ENCODE measurements at regions not wholly inside any gene's neighbourhood (a gene's known extent, or its start where the extent isn't known, plus 50 kb on each side); places are given as distances from the start of the nearest gene placed in this dataset.

DNA sequence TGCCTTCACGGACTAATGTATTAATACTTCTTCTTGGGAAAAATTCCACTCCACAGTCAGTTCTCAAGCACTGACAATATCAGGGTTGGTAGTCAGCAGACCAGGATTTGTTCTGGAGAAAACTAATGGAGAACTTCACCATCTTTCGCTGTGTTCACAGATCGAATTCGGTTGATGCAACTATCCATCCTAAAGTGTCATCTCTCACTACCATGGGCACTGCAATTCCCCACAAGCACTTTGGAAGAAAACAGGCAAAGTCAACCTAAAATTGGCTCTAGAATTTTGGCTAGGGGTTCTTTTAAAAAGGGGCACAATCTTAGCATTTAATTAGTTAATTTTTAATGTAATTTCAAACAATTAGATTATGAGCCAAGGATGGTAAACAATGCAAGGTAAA is 164.4 kb downstream of the HGF start:
- no peak for DNase-seq

DNA sequence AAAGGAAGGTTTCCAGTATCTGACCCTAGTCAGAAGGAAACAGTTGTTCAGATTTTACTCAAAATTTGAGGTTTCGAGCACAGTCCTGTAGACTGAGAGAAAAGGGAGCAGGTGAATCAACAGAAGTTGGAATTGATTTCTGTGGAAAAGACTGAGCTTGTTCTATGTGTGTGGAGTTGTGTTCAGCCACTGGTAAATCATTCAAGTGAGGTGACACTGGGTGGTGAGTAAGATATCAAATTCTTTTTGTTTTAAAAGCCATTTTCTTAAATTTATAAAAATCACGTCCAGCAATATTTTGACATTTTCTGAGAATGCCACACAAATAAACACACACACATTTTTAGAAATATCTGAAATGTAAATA is 165.1 kb downstream of the HGF start:
- DNase-seq: no peak

DNA sequence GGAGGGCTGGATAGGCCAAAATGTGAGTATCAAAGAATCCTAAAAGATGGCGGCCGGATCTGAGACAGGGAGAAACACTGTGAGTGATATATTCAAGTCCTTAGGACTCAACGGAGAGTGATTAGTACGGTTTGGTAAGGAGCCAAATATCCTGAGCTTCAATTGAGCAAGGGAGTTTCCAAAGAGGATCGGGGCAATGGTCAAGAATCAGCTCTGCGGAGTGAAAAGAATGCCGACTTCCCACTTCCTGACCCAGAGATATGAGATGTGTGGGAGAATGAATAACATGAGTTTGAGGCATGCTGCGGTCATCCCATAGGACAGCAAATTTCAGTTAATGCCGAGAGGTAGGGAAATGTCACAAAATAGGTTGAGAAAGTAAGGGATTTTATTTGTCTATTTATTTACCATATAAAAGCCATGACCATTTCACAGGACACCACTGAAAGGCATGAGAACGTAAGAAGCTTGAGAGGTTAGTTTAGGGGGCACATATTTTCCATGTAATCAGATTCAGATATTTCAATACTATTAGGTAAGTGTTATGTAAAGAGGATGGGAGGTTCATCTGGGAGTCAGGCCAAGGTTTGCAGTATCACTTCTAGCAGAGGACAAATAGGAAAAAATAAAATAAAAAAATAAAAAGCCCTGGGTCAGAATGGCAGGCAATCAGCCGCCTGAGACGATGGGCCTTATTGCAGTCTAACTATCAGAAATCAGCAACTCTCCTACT is 165.6 kb downstream of the HGF start:
- no peak for DNase-seq

DNA sequence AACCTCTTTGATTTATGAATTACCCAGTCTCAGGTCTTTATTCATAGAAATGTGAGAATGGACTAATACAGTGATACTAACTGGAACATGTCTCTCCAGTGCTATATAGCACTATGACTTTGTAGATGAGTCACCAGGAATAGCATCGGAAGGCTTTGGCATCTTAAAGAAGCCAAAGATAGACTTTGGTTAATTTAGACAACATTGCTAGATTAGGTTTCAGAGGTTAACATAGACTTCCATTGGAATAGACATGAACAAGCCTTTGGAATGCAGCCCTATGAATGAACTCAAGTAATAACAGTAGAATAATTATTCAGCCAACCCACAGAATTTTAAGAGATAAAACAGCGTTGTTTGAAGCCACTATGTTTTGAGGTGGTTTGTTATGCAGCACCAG is 169.2 kb downstream of the HGF start:
- DNase-seq: no peak

DNA sequence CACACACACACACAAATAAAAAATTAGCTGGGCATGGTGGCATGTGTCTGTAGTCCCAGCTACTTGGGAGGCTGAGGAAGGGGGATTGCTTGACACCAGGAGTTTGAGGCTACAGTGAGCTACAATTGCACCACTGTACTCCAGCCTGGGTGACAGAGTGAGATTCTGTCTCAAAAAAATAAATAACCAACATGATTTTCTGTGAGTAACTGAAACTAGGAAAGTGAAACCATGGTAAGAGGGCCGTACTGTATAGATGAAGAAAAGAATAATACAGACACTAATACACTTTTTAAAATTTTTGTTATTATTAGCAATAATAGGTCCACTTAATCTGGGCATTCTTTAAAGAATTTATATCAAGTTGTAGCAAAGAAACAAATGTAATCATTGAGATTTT is 170.9 kb downstream of the HGF start:
- no peak for DNase-seq

DNA sequence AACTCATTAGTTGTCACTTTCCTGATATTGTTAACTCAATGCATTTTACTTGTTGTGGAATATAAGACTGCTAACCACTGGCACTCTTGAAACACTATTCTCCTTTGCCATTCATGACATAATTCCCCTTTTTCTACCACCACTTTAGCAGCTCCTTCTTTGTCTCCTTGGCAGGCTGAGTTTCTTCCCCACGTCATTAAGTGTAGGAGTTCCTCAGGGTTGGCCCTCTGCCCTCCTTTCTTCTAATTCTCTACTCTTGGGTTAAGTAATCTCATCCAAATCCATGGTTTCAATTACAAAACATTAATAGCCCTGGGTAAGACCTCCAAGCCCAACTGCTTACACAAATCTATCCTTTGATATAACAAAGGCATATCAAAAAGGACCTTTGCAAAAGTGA is 175.1 kb downstream of the HGF start:
- DNase-seq: no peak

DNA sequence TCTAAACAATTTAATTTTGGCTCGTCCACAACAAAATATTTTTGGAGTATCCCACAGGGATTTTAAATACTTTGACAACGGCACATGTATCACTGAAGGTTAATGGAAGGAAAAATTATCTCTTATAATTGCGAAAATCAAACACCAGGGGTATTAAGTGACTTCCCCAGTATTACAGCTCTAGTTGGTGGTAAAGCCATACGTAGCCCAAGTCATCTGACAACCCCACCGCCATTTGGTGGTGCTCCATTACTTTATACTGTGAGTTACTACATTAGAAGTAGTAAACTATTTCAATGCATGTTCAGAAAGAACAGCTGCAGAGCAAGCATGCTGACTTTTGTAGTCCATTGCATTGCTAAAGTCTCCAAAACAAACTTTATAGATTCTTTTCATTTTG is 179.7 kb downstream of the HGF start:
- DNase-seq: no peak

DNA sequence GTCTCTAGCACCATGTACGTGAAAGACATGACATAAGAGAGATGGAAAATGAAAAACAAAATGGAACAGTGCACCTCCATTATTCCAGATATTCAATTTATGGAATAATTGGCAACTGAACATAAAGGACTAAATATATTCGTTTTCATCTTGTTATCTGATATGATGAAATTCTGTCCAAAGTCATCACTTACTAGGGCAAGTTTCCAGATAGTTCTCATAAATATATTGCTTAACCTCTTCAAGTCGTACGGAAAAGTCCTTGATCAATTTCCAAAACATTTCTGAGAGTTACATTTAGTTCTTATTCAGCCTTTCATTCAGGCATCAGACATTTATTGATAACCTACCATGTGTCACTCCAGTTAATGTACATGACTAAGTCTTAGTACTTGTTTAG is 185.2 kb downstream of the HGF start:
- no peak for DNase-seq

DNA sequence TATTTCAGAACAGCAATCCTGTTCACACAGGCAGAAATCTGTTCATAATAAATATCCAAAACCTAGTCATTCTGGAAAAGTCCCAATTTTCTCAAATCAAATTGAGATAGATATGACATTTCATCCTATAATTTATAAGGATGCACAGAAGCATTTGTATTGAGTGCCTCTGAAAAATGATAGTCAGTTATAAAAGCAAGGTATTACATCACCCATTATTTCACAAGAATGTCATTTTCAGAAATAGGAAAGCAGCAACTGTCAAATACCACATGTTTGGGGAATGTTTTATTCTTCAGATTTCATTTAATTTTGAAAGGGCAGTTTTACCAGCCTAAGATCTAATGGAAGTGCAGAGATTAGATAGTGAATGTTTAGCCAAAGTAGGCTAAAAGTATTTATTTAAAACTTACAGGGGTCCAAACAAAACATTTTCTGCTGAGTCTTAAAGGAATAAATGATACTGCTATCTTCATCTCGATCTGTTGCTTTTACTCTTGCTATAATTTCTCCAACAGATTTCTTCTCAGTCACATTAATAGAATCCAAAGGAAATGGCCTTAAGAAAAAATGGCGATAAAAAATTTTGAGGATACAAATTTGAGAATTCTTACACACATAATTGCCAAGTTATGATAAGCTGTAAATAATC is 185.8 kb downstream of the HGF start:
- no peak for DNase-seq

DNA sequence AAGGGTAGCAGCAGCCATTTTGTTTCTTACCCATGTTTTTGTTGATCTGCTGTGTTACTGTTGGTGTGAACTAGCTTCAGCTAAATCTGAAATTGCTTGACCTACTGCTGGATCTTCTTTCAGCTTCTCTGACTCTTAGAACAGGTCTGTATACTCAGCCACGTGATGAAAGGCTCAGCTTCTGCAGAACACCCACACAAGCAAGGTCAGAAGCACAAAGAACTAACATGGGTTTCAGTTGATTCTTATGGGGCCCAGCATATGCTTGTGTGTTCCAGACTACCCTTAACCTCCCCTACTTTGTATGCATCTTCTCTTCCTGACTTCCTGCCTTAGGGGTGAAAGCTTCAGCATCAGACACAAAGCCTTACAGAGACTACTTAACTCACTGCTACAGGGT is 186.8 kb downstream of the HGF start:
- no peak for DNase-seq

DNA sequence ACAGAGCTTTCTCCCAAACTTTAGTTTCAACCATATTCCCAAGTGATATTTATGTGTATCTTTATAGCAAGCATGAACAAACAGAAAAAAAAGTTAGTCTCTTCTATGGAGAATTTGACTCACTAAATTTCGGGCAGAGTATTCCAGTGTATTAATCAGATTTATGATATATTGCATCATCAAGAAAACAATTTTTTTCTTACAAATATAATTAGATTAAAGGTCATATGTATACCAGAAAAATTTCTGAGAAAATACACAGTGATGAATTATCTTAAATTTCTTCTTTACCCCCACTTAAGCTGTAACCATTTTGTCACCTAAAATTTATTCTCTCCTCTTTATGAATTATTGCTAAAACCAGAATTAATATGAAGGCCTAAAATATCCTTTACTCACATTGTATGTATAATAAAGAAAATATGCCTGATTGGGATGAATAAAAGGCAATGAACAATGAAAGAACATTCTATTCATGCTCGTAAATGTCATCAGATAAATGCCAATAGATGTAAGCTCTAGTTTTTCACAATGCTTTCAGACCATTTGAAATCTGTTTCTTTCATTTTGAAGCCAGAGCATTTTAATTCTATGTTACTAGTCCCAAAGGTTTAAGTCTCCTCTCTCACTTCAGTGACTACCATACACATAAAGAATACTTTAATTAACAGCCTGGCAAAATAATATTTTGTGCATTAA is 192.1 kb downstream of the HGF start:
- no peak for DNase-seq

DNA sequence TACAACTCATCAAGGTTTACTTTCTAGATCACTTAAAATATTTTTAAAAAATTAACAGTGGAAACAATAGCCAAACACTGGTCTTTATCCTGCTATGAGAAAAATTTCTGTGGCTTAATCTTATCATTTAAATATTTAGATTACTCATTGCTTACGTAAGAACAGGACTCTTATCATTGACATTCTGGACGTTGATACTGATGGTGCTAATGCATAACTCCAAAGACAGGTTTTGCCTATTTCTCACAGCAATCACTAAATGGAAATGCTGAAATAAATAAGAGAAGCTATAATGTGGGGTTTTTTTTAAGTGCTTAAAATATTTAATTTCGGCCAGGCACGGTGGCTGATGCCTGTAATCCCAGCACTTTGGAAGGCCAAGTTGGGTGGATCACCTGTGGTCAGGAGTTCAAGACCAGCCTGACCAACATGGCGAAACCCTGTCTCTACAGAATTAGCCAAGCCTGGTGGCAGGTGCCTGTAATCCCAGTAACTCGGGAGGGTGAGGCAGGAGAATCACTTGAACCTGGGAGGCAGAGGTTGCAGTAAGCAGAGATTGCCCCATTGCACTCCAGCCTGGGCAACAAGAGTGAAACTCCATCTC is 195.0 kb downstream of the HGF start:
- DNase-seq: no peak

DNA sequence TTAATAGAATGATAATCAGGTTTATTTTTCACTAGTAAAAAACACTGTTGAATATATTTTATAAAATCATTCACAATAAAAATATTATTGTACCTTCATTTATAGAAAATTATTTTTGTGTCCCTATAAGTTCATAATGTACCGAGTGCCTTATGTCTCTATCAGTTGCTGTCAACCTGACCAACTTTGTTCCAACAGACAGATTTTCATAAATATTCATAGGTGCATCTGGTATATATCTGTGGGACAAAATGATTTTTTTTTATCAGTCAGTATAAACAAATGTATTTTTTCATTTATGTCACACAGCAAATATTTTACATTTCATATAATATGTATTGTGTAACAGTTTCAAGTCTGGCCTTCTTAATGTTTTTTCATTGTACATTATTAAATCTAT is 195.9 kb downstream of the HGF start:
- DNase-seq: no peak

DNA sequence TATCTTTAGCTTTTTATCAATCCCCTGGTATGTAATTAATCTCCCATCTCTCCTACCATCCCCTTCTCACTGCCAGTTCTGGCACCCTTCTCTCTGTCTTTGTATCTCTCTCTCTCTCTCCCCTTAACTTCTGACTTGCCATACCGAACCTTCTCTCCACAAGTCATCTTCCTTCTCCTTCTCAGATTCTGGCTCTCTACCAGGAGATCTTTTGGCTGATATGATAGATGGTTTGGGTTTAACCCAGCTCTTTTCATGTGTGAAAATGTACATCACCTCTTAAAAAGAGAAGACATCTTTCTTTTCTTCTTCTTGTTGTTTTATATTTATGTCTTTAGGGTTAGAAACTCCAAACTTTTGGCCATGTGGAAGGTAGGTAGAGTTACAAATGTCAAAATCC is 196.7 kb downstream of the HGF start:
- no peak for DNase-seq

DNA sequence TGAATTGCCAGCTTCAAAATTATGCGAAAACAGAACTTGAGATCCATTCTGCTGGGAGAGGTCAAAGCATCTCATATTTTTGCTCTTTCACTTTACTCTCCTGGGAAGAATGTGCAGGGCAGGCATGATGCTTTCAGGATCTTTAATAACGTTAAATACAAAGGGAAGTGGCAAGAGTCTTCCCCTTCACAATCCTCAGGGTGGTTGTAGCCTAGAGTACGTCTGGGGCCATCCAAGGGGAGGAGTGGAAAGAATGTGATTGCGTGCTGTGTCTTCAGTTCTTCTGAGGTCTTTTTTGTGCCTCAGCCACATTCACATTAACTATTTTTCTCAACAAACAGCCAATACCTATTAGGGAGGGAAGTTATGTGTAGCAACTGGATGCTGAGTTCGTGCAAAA is 207.3 kb downstream of the HGF start:
- DNase-seq: no peak

DNA sequence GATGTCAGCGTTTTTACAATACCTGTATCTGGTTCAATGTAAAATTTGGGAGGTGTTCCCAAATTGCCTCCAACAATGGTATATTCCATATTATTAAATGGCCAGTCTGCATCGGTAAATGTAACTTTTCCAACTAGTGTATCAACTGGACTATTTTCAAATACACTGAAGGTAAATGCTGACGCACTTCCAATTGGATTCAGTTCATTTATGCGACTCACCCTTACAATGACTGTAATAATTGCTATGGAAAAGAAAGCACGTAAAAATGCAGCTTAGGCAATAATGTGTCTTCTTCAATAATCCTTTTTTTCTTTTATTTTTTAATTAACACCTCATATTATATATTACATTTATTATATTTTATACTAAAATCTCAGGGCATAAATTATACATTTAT is 209.1 kb downstream of the HGF start:
- no peak for DNase-seq

DNA sequence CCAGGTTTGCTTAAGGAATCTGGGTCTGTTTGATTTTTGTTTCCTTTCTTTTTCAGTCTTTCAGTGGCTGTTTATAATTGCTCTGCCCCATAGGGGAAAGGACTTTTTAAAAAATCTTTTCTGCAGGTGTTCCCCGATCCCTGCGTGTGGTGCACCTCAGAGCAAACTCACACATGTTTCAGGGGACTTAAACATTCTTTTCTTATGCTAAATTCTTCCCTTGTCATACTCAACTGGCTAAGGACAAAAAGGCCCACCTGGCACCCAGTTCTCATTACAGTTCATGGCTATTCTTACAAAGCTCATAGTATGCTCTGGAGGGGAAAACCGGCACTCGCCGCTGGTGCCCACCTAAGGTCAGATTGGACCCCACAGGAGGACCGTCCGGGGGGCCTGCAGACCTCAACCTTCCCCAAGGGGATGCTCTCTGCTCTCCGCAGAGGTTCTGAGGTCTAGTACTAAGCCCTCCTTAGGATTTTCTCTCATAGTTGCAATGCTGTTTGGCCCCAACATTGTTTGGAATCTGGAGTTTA is 220.3 kb downstream of the HGF start:
- DNase-seq: no peak

DNA sequence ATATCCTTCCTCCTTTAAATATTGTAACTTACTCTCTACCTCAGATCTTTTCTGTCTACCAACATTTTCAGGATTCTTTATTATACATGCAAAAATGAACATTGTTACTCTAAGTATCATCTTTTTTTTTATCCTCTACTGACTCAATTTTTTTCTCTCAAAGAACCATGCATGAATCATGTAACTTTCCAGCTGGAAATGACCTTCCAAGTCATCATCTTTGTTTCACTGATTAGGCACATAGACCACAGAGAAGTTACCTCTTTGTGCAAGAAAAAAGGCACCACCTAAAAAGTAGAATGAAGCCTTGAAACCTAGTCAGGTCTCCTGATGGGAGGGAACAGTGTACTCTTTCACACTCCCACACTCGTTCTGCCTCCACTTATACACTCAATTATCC is 234.9 kb downstream of the HGF start:
- DNase-seq: no peak

DNA sequence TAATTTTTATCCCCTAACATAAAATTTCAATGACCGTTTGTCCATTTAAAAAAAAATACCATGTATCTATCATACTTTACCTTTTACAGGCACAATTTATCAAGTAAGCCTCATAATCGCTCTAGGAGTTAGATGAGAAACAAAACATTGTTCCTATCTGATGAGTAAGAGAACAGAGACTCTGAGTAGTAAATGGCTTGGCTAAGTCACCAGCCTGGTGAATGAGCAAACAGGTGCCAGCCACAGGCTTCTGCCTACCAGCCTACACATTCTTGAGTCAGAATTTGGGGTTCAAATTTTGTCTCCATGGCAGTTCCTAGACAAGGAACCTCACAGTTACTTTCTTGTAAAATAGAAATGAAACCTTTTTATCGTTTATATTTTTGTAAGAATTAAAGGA is 235.4 kb downstream of the HGF start:
- no peak for DNase-seq

DNA sequence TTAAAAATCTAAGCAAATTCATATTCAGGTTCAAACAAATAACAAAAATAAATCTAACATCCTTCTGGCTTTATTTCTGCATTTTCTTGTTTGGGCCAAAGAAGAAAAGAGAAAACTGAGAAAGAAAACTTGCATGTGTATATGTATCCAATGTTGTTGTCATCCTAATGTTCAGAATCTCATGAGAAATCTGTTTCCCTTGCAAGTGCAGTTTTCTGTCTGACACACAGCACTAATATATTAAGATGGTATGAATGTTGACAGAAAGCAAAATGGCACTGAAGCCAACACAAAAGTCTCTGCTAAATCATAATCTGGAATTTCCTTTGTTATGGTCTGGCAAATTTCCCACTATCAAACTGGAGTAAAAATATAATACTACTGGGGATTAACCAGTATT is 235.9 kb downstream of the HGF start:
- DNase-seq: no peak

DNA sequence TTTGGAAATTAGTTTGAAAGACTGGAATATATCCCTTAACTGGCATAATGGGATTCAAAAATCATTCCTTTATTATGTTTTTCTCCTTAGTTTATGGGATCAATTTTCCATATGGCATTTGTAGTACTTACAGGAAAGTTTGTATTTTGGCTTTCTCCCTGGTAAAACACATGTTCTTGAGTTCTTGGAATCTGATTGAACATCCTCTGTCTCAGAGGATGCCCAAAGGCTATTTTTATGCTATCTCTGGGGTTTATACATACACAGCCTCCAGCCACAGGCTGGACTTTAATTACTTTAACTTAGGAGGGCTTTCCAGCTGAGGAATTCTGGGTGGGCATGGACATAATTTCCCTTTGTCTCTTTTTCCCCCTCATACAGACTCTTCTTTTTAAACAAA is 236.4 kb downstream of the HGF start:
- DNase-seq: no peak

DNA sequence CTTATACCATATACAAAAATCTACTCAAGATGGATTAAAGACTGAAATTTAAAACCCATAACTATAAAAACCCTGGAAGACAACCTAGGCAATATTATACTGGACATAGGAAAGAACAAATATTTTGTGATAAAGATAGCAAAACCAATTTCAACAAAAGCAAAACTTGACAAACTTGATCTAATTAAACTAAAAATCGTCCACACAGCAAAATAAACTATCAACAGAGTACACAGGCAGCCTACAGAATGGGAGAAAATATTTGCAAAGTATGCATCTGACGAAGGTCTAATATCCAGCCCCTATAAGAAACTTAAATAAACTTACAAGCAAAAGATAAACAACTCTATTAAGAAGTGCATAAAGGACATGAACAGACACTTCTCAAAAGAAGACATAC is 240.1 kb downstream of the HGF start:
- DNase-seq: no peak

DNA sequence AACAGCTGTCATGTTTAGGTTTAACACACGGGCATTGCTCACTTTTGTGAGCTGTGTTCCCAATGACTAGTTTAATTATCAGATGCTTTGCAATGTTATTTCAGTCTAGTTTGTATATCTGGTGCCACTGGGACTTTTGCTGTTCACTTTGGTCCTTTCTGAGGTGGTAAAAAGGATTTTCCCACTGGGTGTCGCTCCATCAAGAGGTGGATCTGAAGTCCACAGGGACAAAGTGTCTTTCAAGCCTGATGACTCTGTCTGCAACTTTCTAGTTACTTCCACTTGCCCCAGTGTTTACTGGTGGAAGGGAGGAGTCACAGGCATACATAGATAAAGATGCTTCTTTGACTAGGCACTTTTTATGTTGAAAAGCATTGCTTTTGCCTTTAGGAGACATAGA is 242.2 kb downstream of the HGF start:
- no peak for DNase-seq

DNA sequence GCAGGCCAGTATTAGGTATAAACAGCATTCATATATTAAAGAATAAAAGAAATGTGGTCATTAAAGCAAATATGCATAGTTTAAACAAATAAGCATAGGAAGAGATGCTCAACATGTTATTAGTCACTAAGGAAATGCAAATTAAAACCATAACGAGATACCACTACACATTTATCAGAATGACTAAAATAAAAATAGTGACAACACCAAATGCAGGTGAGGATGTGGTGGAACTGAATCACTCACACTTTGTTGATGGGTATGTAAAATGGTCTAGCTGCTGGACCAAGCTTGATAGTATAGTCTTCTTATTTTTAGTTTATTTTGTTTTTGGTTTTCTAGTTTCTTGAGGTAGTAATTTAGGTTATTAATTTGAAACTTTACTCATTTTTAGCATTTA is 242.9 kb downstream of the HGF start:
- no peak for DNase-seq
